ENCODE measurements at regions not wholly inside any gene's neighbourhood (a gene's known extent, or its start where the extent isn't known, plus 50 kb on each side); places are given as distances from the start of the nearest gene placed in this dataset.

DNA sequence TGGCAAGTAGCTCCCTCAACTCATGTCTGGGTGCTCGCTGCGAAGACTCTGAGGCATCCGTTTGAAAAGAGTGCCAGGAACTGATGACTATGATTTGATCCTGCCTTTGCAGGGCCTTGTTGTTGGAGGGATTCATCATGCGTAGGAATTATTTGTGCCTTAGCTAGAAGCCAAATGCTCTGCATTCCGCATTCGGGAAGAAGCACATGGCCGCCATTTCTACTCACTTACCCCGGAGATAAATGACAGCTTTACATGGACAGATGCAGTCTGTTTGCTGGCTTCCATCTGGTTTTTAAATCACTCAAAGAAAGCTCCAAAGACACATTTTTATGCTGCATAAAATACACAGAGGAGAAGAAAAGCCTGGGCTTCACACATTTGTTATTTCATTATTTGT lies 363.3 kb upstream of the CDH4 start:
- TF ChIP-seq POLR2A (IDR thresholded peaks at IDR 0.05) (no peak), EP300 (IDR thresholded peaks at IDR 0.05) (no peak)
- TF ChIP-seq, protein P1, sequence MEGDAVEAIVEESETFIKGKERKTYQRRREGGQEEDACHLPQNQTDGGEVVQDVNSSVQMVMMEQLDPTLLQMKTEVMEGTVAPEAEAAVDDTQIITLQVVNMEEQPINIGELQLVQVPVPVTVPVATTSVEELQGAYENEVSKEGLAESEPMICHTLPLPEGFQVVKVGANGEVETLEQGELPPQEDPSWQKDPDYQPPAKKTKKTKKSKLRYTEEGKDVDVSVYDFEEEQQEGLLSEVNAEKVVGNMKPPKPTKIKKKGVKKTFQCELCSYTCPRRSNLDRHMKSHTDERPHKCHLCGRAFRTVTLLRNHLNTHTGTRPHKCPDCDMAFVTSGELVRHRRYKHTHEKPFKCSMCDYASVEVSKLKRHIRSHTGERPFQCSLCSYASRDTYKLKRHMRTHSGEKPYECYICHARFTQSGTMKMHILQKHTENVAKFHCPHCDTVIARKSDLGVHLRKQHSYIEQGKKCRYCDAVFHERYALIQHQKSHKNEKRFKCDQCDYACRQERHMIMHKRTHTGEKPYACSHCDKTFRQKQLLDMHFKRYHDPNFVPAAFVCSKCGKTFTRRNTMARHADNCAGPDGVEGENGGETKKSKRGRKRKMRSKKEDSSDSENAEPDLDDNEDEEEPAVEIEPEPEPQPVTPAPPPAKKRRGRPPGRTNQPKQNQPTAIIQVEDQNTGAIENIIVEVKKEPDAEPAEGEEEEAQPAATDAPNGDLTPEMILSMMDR (IDR thresholded peaks at IDR 0.05), result no peak
- H3K4me1 ChIP-seq (ENCODE audit: insufficient read depth), result no peaks in the 10 kb centered on the region
- no peaks in the 10 kb centered on the region for H3K27me3 ChIP-seq
- intact Hi-C loops (cut with DNase I), result no loop called here
- H3K36me3 ChIP-seq, result no peaks in the 10 kb centered on the region
- H3K27ac ChIP-seq, result no peak overlapping the region
- H3K9me3 ChIP-seq, result no peaks in the 10 kb centered on the region
- H3K4me3 ChIP-seq, result no peak overlapping the region
- no peak for DNase-seq
- WGBS, 3 donors, result 79 to 84% (median 81%) methylated on average over 8 of the region's 8 CpGs

GRCh38 chr20:60892095-60892813 lies 359.8 kb upstream of the CDH4 start:
- 78 to 82% (median 79%) methylated on average over 3 of the region's 3 CpGs for WGBS, 3 donors
- H3K27ac ChIP-seq, result no peak overlapping the region
- H3K36me3 ChIP-seq, result no peaks in the 10 kb centered on the region
- TF ChIP-seq EP300 (IDR thresholded peaks at IDR 0.05) (no peak), POLR2A (IDR thresholded peaks at IDR 0.05) (no peak)
- TF ChIP-seq, protein P1 (IDR thresholded peaks at IDR 0.05), result no peak
- no peaks in the 10 kb centered on the region for H3K27me3 ChIP-seq
- no peaks in the 10 kb centered on the region for H3K9me3 ChIP-seq
- H3K4me1 ChIP-seq (ENCODE audit: insufficient read depth), result no peaks in the 10 kb centered on the region
- H3K4me3 ChIP-seq, result no peak overlapping the region
- no peak for DNase-seq
- intact Hi-C loops (cut with DNase I), result no loop called here

DNA sequence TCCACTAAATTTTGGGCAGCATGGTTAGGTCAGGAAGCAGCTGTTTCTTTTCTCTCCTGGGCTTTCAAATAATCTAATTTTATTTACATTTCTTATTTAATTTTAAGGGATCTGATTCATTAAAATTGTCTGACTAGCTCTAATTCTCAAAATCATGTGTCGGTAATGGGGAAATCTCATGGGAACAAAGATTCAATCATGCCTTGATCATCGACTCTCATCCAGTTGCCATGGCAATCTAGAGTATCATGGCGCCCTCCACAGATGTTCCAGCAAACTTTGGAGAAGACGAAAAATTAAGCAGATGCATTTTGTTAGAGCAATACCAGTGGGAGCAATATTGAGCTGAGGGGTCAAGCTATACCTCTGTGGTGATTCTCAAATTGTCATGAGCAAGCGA lies 358.0 kb upstream of the CDH4 start:
- Histone ChIP-seq H3K27ac (no peak overlapping the region), H3K9me3 (no peaks in the 10 kb centered on the region), H3K4me3 (no peak overlapping the region), H3K4me1 (ENCODE audit: insufficient read depth) (no peaks in the 10 kb centered on the region), H3K36me3 (no peaks in the 10 kb centered on the region), H3K27me3 (no peaks in the 10 kb centered on the region)
- intact Hi-C loops (cut with DNase I), result no loop called here
- DNase-seq, result no peak
- no peak for TF ChIP-seq POLR2A (IDR thresholded peaks at IDR 0.05)
- TF ChIP-seq, protein P1 (IDR thresholded peaks at IDR 0.05), result no peak
- no peak for TF ChIP-seq EP300 (IDR thresholded peaks at IDR 0.05)
- 70 to 76% (median 71%) methylated on average over 5 of the region's 5 CpGs for WGBS, 3 donors

DNA sequence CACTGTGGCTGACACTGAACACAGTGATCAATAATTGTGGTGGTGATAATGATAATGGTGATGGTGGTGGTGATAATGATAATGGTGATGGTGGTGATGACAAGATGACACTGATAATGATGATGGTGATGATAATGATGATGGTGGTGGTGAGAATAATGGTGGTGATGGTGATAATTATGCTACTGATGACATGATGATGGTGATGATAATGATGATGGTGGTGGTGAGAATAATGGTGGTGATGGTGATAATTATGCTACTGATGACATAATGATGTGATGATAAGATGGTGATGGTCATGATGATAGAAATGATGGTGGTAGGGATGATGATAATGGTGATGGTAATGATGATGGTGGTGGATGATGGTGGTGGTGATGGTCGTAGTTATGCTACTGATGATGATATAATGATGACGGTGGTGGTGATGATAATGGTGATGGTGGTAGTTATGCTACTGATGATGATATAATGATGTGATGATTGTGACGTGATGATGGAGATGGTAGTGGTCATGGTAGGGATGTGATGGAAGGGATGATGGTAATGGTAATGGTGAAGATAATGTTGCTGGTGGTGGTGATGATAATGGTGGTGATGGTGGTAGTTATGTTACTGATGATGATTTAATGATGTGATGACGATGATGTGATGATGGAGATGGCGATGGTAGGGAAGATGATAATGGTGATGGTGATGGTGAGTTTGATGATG lies 356.5 kb upstream of the CDH4 start:
- intact Hi-C loops (cut with DNase I), result no loop called here
- 79 to 93% (median 82%) methylated on average over 5 of the region's 5 CpGs for WGBS, 3 donors

More for the DNA sequence above, 356.5 kb upstream of the CDH4 start:
- no peak for TF ChIP-seq POLR2A (IDR thresholded peaks at IDR 0.05)
- TF ChIP-seq, protein P1 (IDR thresholded peaks at IDR 0.05), result no peak
- no peak for TF ChIP-seq EP300 (IDR thresholded peaks at IDR 0.05)
- DNase-seq, result no peak
- Histone ChIP-seq H3K27me3 (no peaks in the 10 kb centered on the region), H3K36me3 (no peaks in the 10 kb centered on the region), H3K4me1 (ENCODE audit: insufficient read depth) (no peaks in the 10 kb centered on the region), H3K4me3 (no peak overlapping the region), H3K27ac (no peak overlapping the region), H3K9me3 (no peaks in the 10 kb centered on the region)
